GM19328 (cell line): ENCODE measurements at regions not wholly inside any gene's neighbourhood (a gene's known extent, or its start where the extent isn't known, plus 50 kb on each side); places are given as distances from the start of the nearest gene placed in this dataset.

ENCODE experiments used
- ATAC-seq: cut with Tn5 transposase; IDR thresholded peaks from one replicate; pipeline ENCODE4 v1.9.1; 2021; ENCODE audit warnings: mild to moderate bottlenecking, moderate library complexity; ENCODE audit not compliant: unreplicated experiment

DNA sequence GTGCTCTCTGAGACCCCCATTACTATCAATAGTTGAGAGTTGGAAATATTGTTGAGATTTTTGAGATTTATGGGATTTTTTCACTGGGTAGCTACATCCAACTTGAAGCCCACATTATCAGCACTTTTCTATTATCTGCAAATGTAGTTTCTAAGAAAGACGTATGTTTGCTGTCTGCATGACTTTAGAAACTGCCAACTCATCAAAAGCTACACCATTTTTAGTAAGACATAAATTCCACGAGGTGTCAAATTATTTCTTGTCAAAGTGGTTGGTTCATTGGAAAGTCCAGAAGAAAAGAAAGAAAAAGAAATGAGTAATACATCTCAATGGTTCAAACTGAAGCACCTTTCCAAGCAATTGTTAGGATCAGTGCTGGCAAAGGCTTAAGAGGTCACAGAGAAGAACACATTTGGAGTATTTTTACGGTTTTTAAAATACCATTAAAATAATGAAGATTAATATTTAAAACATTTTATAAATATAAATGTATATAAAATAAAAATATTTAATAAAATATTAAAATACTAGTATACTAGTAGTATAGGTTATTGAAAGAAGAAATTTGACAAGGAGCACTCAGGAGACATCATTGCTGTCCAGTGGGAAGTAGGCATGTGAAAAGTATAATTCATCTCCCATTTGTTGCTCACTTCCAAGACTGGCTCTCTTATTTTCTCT lies 463.5 kb downstream of the TAFA4 start:
- no peak for ATAC-seq

DNA sequence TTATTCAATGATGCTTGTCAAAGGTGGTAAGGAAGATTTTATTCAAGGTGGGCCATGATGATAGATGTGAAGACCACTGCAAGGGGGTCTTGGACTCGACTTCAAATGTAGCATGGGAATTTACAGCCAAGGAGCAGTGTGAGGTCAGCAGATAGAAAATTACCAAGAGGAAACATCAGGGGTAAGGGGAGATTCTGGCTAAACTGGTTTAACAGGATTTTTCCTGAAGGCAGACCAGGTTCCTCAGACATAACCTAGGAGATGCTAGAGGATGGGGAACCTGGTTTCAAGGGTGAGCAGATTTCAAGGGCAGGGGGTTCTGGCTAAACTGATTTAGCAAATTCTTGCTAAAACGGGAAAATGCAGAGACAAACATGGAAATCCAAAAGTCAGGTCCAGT lies 464.9 kb downstream of the TAFA4 start:
- ATAC-seq, result no peak

DNA sequence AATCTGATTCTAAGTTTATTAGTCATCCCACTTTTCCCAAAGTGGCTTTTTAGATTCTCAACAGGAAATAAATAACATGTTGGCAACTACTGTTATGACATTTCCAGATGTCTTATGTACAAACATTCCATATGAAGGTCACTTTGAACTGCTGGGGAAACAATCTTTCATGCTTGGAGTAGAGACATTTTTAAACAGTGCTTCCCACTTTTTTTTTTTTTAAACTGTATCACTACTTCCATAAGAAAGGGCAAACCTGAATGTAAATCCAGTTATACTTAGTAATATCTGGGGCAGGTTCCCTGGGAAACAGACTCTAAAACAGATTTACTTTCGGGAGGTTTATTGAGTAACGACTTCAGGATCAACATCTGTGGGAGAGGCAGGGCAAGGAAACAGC lies 473.8 kb downstream of the TAFA4 start:
- ATAC-seq, result no peak

DNA sequence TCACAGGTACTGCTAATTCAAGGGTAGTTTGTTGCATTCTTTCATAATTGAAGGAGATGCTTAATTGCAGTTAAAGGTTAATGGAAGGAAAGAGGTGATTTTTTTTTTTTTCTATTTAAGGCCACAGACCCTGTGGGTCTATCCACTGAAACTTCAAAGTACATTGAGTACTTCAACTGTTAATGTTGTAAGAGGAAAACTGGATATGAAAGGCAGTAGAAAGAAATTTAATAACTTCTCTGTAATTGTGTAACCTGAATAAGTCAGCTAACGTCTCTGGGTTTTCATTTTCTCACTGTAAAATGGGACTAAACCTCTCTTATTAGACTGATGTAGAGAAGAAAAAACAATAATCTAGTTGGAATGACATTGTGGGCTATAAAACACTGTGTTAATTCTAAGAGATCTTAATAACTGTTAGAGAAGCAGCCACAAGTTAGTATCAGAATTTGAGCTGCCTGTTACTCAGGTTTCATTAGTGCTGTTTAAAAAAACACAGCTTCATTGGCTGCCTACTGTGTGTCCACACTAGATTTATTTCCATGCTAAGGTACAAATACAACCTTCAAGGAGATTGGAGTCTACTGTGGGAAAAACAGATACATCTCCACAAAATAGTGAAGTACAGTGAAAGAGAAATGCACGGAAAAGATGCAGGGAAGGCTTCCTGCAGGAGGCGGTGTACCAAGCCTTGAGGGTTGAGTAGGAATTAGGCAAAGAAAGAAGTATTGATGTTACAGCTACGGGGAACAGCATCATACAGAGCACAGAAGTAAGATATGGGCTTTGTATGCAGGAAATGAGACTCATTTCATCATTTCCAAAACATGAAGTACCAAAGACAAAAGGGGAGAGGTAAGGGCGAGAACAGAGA lies 483.6 kb downstream of the TAFA4 start:
- no peak for ATAC-seq

DNA sequence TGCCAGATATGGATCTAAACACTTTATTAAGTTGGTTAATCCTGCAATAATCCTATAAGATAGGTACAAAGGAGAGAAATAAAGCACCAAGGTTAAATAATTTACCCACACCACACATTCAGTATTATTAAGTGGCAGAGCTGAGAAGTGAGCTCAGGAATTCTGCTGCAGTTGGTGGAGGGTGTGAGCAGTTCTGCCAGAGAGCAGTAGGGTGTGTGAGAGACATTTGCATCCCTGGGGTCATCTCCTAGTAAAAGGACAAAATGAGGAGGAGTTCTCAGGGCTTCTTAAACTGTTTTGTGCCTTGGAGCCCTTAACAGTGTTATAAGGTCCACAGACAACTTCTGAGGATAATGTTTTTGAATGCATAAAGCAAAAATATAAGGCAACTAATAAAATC lies 484.5 kb downstream of the TAFA4 start:
- no peak for ATAC-seq

DNA sequence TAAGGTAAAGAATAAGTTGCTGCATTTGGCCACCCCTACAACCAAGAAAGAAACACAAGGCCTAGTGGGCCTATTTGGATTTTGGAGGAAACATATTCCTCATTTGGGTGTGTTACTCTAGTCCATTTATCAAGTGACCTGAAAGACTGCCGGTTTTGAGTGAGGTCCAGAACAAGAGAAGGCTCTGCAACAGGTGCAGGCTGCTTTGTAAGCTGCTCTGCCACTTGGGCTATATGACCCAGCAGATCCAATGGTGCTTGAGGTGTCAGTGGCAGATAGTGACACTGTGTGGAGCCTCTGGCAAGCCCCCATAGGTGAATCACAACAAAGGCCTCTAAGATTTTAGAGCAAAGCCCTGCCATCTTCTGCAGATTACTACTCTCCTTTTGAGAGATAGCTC lies 491.3 kb downstream of the TAFA4 start:
- ATAC-seq, result no peak

DNA sequence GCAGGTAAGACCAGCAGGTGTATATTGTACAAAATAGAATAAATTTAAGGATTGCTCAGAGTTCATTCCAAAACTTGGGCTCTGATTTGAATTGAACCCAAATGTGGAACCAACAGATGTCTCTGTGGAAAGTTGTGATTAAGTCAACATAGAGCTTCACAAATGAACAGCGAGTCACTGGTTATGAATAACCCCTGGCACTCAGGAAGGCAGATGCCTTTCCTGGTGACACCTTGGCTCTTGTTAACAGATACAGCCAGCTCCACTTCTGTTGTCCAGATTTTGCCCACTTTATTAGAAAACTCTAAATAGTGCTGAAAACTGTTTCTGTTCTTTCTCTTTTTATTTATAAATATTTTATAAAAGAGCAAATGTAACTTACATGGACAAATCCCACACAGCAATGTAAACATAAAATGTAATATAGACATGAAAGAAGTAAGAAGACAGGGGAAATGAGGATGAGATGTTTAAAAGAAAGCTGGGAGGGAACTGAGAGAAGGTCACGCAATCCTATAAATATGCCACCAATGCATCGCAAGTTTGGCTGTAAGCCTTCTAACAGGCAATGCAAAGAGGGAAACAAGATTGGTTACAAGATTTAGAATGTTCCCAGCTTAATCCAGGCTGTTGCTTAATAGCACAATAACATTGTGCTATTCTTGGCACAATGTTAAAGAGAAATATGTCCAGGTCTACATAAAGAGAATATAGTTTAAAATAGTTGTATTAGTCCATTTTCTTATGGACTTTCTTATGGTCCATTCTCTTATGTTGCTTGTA lies 495.5 kb downstream of the TAFA4 start:
- ATAC-seq, result no peak

DNA sequence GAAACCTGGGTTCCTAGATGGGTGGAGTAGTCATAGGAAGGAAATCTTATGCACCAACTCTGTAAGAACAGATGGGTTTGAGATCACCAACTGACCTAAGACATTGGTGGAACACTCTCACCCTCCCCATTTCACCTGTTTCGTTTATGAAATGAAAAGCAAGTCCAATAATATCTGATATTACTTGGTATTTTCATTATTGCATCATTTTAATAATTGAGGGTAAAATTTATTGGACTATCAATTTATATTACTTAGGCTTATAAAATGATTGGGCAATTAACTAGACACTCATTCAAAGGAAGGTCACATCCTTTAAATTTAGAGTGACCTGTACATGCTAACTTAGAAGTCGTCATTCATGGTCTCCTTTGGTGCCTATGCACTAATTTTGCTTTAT lies 503.9 kb downstream of the TAFA4 start:
- no peak for ATAC-seq

DNA sequence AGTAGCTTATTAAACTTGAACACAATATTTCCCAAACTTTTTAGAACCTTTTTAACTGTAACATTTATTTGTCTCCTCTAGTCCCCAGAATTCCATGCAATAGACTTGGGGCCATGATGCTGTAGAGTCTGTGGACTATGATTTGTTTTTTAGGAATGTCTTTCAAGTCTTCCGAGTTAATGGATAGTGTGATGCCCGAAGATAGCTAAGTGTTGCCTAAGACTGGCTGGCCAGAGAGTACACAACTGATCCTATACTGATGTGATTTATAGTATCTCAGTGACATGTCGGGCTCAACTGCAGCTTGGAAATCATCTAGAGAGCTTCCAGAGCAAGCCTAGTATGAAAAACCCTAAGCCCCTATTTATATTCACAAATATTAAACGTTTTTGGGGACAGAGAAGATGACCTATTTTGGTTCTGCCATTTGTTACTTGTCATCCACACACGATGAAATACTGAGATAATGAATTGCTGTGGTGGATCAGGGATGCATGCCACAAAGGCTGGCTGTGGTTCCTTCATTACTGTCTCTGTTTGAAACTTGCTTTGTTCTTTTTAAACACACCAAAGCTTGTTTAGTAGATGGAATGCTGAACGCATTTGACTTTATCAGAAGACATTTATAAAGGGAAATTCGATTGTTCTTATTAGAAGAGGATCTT lies 507.4 kb downstream of the TAFA4 start:
- no peak for ATAC-seq

DNA sequence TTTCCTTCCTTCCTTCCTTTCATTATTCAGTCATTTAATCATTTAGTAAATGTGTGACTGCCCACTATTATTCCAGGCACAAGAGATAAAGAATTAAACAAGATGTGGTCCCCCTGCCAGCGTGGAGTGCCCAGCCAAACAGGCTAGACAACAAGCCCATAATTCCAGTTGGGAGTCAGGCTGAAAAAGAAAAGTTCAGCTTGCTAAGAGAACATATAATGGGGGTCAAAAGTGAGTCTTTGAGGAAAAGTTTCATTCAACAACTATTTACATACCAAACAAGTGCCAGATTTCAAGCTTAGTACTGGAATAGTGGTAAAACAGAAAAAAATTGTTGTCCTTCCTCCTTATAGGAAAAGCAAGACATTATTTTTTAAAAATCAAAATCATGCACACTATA lies 523.7 kb downstream of the TAFA4 start:
- ATAC-seq, result no peak

DNA sequence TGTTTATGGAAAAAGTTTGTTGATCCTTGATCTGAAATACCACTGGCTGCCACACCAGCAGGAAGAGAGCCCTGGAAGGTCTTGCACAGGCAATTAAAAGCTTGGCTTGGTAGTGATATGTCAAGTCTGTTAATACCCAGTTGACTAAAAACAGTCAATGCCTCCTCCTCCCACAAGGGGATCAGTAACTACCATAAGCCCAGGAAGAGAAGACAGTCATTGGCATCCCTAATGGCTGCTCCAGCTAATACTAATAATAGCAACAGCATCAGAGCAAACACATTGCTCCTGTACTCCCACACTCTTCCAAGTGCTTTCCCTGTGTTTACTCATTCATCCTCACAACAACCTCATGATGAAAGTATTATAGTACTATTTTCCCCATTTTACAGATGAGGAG lies 528.6 kb downstream of the TAFA4 start:
- ATAC-seq, result no peak

DNA sequence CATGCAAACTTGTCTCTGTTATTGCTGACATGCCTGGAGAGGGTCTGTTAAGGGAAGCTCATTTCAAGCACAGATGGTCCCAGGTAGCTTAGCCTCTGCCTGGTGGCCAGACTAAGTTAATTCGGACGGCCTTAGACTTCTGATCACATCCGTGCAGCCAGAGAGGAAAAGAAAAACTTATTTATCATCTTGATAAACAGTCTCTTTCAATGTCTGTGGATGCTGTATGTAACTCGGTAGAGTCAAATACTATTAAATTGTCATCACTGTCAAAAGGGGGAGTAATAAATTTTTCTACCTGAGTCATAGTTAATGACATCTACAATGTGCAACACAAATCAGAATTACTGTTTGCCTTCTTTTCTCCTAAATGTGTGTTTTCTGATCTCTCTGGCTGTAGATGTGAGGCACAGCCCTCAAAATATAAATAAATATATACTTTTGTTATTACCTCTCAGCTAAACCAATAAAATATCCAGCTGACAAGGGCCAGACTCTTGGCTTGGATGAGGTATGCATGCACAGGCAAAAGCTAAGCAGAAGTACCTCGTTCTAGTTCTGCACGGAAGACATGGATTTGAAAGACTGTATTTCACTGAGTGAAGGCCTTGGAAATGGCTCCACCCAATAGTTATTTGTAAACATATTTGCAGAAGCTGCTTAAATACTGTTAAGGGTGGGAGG lies 530.0 kb downstream of the TAFA4 start:
- ATAC-seq, result no peak

DNA sequence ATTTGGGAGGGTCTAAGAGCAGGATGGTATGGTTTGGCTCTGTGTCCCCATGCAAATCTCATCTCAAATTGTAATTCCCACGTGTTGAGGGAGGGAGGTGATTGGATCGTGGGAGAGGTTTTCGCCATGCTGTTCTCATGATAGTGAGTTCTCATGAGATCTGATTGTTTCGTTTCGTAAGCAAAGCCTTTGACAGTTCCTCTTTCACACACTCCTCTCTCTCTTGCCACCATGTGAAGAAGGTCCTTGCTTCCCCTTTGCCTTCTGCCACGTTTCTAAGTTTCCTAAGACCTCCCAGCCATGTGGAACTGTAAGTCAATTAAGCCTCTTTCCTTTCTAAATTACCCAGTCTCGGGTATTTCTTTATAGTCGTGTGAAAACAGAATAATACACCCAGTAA lies 553.7 kb downstream of the TAFA4 start:
- ATAC-seq, result no peak

DNA sequence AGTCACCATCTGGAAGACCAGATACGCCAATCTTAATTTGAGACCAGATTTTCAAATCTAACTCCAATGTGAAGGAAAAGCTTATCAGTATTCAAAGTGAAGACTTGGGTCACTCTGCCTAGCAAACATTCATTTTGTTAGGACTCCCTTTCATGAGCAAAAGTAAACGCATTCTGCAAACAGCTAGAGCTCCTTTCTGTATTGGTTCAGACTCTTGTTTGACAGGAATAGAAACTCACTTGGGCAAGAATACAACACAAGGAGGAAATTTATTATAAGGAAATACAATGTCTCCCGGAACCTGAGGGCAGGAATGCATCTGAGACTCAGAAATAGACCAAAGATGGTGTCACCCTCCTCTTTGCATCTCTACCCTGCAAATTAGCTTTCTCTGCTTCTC lies 558.6 kb downstream of the TAFA4 start:
- no peak for ATAC-seq

DNA sequence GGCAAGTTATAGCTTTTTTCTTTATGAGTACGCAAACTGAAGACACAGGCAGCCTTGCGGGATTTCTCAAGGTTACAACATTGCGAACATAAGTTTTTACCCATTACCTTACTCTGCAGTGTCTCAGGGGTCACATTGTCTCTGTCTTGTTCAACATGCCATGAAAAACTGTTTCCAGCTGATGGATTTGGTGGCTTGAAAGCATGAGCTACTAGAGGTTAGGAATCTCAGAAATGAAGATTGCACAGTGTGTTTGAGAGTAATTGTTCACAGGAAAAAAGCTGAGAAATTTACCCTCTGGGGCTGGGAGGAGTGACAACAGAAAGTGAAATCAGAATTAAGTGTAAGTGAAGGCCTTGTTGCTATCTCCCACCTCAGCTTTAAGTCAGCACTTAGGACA lies 568.6 kb downstream of the TAFA4 start:
- no peak for ATAC-seq

DNA sequence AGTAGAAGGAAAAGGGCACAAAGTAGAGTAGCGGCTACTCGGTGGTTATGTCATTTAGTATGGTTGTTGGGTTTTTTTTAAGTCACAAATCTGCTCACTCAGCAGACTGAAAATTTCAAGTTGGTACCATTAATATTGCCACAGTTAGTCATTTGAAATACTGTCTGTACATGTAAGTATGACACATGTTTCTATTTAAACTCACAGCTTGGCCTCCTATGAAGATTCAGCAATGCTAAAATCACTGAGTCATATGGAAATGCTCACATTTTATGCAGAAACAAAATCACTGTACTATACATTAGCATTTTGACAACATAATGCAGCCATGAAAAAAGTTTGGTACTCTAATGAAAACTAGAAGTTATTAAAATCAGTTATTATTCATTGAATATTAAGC lies 571.9 kb downstream of the TAFA4 start:
- no peak for ATAC-seq

DNA sequence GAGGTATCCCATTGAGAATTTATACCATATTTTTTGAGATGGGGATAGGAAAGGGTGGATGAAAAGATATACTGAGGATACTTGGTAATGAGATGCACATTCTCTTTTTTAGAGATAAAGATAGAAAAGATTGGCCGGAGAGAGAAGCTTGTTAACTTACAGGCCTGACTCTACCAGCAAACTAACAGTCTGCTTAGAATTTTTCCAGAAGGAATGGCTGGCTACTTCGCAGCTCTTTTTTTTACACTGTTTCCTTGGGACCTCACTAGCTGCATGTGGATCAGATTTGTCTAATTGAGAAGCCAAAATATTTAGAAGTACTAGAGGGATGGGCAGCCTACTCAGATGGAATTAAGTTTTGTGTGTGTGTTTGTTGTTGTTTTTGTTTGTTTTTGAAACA lies 586.6 kb downstream of the TAFA4 start:
- ATAC-seq, result no peak

DNA sequence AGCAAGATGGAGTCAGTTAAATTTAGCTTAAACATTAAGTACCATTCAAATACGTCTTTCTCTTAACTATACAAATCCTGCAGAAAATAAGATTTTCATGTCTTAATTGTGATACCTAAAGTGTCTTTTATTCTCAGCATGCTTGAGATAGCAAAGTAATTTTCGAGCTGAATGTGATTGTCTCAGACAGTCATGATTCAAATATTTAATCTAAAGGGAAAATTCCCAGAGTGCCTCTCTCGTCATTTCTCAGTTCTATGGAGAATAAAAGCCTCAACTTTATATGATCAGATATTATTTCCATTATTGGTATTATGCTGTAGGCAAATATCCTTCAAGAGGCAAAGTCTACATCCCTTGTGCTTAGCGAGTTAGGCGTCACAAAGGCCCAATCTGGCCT lies 589.9 kb downstream of the TAFA4 start:
- no peak for ATAC-seq

DNA sequence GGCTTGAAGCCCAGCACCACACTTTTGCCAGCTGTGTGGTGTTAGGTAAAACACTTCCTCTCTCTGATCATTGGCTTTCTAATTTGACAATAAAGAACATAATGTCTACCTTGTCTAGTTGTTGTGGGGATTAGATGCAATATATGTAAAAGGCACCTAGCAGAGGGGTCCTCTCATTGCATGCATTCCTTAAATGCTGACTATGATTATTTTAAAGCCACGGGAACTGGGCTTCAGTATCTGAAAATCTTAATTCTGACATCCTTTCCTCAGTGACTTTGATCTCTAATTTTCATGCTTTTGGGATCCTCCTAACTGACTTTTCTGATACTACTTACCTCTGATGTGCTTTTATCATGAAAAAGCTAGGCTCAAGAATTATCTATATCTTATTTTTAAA lies 596.3 kb downstream of the TAFA4 start:
- ATAC-seq, result no peak

DNA sequence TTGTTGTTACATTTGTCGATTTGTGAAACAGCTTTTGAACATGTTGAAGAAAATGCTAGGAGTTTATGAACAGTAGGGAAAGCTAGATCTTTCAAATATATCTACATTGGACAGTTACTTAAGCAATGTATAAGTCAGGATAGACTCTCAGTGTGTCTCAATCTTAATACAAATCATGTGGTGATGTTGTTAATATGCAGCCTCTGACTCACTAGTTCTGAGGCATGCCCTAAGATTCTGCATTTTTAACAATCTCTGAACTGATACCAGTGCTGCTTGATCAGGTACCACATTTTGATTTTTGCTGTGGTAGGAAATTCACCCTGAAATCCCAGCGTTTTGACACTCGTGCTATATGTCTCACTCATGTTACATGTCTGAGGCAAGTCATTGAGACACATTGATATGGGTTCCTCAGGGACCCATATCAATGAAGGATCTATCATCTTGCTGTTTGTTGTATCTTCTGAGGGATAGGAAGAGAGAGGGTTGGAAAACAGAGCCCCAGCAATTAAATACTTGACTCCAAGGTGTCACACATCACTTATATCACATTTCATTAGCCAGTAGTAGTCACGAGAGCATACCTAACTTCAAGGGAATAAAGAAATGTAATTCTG lies 597.9 kb downstream of the TAFA4 start:
- no peak for ATAC-seq
